H54 (cell line): ENCODE measurements at regions not wholly inside any gene's neighbourhood (a gene's known extent, or its start where the extent isn't known, plus 50 kb on each side); places are given as distances from the start of the nearest gene placed in this dataset.

Source experiments
- DNase-seq: peaks from one replicate; pipeline ENCODE4 v3.0.0; 2011; ENCODE audit warnings: low spot score, mixed read lengths; ENCODE audit not compliant: insufficient read length
- FAIRE-seq: peaks from 3 replicates; lab custom pipeline; 2011; peaks lifted over from hg19 to GRCh38; lab: Jason Lieb, UNC
- POLR2A ChIP-seq: IDR thresholded peaks from 2 replicates; pipeline ENCODE4 v1.6.1; 2011; ENCODE audit warnings: low read depth, mild to moderate bottlenecking, low read length

DNA sequence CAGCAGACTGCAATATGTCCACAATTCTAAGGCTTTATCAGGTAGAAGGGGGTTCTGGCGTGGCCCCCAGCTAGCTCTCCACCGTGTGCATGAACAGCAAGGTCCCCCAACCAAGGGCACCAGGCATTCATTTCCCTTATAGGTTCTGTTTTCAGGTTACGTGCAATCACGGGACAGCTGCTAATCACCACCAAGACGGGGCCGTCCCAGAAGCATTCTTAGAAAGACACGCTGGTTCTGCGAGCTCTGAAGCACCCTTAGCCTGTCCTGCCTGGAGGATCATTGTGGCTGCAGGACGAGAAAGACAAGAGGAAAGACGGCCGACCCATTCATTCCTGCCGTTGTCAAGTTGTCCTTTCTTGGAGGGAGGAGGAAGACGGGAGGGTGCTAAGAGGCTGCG, 302.9 kb downstream of the SOX9 start:
- TF ChIP-seq POLR2A: no peak
- FAIRE-seq: no peak
- no peak for DNase-seq

- no peak for DNase-seq
- no peak for FAIRE-seq
Observed at GRCh38 chr17:72424505-72425117, 303.8 kb downstream of the SOX9 start.

GRCh38 chr17:72425133-72425793, 304.4 kb downstream of the SOX9 start:
- no peak for TF ChIP-seq POLR2A
- DNase-seq (no peak), FAIRE-seq (no peak)

More at GRCh38 chr17:72424505-72425117, 303.8 kb downstream of the SOX9 start:
- TF ChIP-seq POLR2A: no peak

GRCh38 chr17:72425794-72426168, 305.0 kb downstream of the SOX9 start:
- TF ChIP-seq POLR2A: no peak
- DNase-seq (no peak), FAIRE-seq (no peak)

DNA sequence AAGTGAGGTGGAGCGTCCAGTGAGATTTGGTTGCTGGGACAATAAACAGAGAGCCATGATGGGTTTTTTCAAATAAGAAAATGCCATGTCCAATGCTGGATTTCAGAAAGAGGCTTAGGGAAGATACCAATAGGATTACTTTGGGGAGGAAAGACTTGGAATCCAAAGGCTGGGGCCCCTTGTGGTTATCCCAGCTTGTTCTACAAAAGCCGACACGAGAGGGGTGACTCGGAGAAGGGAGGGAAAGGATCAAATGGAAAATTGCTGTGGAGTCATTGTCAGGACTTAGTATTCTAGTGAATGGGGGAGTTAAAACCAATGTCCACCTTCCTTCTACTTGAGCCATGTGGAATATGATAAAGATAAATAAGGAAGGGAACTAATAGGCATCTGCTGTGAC, 305.5 kb downstream of the SOX9 start:
- no peak for TF ChIP-seq POLR2A
- DNase-seq: no peak
- FAIRE-seq: no peak

- no peak for TF ChIP-seq POLR2A
- no peak for DNase-seq
- FAIRE-seq: no peak
Observed at GRCh38 chr17:72426948-72427760, 306.3 kb downstream of the SOX9 start.

- FAIRE-seq (no peak), DNase-seq (no peak)
- TF ChIP-seq POLR2A: no peak
Observed at GRCh38 chr17:72427761-72428109, 306.9 kb downstream of the SOX9 start.

DNA sequence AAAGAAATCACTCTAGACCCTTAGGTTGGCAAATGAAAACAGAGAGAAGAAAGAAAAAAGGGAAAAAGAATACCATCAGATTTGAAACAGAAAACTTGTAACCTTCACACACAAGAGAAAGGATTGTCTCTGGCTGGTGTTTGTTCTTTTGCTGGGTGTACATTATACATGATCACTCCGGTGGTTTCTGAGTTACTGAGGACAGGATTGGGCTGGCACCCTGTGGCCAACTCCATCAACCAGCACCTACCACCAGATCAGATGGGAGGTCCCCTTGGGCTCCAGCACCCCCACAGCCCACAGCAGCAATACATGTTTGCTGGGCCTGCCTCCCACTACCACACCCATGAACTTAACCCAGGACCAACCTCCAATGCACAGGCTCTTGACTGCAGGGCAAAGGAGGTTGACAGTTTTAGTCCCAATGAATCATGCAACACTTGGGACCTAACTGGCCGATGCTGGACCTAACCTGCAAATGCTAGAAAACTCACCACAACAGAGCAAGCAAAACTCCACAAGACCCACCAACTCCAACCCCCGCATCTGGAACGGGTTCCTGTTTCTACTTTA, 308.3 kb downstream of the SOX9 start:
- no peak for TF ChIP-seq POLR2A
- FAIRE-seq (no peak), DNase-seq (no peak)

DNA sequence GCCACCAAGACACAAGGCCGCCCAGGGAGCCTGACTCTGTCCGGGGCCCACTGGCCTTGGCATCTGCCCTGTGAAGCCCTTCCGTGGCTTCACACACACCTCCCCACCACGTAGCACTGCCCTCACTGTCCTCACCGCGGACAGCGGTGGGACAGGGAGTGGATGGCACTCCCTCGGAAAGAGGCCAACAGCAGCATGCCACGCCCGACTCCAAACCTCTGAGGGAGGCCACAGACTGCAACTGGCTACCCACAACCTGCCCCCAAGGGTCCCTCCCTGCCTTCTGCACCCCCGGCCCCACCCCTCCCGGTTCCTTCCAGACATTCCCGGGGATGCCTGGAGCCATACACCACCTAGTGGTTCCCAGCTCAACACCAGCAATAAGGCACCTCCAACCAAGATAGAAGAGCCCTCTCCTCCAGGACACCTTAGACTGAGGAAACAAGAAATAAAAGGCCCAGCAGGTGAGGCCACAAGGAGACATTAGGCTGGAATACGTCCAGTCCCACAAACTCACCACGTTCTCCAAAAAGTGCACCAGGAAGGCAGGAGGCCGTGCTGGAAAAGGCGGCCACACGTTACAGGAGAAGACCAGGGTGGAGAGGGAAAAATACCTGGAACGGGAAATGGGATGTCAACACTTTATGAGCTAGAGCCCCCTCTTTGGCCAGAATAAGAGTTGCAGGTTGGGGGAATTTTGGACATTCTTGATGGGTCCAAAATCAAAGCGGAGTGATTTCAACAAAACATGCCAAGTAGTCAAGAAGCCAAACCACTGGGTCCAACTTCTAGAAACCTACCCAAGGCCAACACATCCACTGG, 310.0 kb downstream of the SOX9 start:
- TF ChIP-seq POLR2A: no peak
- DNase-seq (no peak), FAIRE-seq (no peak)

DNA sequence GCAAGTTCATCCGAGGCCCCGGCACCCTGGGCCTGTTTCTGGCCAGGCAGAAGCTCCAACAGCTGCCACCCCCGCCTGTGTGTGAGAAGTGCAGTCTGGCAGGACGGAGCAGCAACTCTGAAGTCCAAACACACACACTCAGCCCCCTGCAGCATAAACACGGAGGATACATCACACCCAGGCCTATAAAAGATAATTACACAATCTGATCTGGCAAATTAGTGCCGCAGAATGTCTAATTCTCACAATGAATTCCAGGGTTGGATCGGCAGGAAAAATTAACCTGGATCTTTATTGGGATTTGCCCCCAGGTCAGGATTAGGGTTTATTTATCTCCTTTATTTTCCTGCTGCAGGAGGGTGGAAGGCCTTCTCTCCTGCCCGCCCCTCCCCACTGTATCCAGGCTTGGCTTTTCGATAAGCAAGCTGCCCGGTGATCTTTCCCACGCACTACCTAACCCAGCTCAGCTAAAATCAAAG, 311.4 kb downstream of the SOX9 start:
- TF ChIP-seq POLR2A: no peak
- DNase-seq (no peak), FAIRE-seq (no peak)

GRCh38 chr17:72432881-72433280, 312.1 kb downstream of the SOX9 start:
- FAIRE-seq (no peak), DNase-seq (no peak)
- no peak for TF ChIP-seq POLR2A

- no peak for DNase-seq
- no peak for TF ChIP-seq POLR2A
- FAIRE-seq: no peak
Observed at GRCh38 chr17:72433797-72434196, 313.0 kb downstream of the SOX9 start.

DNA sequence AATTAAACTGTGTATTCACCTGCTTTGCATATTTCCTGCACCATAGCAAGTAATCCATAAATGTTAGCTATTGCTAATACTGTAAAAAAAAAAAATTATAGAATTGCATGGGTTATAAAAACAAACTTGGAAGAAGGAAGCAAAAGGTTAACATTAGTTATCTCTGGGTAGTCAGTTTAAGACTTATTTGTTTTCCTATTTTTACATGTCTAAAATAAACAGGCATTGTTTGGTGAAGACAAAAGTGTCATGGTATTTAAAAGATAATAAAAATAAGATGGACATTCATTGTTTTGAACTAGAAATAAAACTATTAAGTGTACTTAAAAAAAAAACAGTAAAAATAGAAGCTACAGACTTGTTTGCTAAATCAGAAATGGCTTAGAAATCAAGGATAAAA, 313.8 kb downstream of the SOX9 start:
- TF ChIP-seq POLR2A: no peak
- no peak for FAIRE-seq
- no peak for DNase-seq
